GM11168 (cell line): ENCODE measurements at regions not wholly inside any gene's neighbourhood (a gene's known extent, or its start where the extent isn't known, plus 50 kb on each side); places are given as distances from the start of the nearest gene placed in this dataset.

ENCODE experiments used
- in situ Hi-C: fragments of 300-500 bp; cut with MboI; formaldehyde crosslinking; loops from one replicate; pipeline ENCODE4 v1.12.0; 2022; ENCODE audit warnings: low sequenced_read_pairs; ENCODE audit not compliant: unreplicated experiment

DNA sequence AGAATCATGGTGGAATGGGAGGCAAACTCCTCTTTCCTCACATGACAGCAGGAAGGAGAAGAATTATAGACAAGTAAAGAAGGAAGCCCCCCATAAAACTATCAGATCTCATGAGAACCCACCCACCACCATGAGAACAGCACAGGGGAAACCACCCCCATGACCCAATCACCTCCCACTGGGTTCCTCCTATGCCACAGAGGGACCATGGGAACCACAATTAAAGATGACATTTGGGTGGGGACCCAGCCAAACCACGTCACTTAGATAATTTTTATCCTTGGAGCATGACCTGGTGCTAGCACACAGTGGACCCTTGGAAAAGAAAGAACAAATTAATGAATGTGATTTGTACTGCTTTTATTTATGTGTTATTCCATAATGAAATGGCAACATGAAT, 188.6 kb upstream of the NCKAP5 start:
- in situ Hi-C loops: no loop called here

- in situ Hi-C loops: no loop called here
These were observed 192.1 kb upstream of the NCKAP5 start for GRCh38 chr2:133760376-133760775.

- in situ Hi-C loops: no loop called here
These were observed 197.4 kb upstream of the NCKAP5 start for GRCh38 chr2:133765658-133766057.

DNA sequence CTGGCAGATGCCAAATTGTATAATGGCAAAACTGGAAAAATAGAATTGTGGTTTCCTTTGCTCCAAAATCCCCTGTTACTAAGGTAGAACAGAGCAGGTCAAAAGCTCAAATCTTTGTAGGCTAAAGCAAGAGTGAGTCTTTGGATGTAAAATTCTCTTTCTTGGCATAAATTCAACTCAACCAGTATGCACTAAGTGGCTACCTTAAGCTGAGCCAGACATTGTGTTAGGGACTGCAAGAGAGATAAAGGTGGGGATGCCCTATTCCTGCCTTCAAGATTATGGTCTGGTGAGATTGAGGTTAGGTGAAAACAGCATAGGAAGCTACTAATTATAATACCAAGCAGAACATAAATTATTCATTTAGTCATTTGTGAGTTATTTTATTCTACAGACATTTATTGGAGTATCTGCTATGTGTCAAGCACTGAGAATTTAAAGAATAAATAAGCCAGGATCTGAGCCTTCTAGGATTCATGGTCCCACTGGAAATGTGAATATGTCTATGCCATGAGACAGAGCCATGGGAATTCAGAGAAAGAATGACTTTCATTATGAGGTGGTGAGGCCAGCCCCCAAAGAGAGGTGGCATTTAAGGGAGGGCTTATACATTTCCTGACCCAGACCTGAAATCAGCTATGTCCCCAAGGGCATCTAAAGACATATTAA, 198.0 kb upstream of the NCKAP5 start:
- in situ Hi-C loops: no loop called here

- in situ Hi-C loops: no loop called here
These were observed 200.0 kb upstream of the NCKAP5 start for GRCh38 chr2:133768256-133768655.

GRCh38 chr2:133768658-133769435, 200.6 kb upstream of the NCKAP5 start:
- in situ Hi-C loops: no loop called here

- in situ Hi-C loops: no loop called here
These were observed 205.8 kb upstream of the NCKAP5 start for GRCh38 chr2:133773854-133774653.

- in situ Hi-C loops: no loop called here
These were observed 206.4 kb upstream of the NCKAP5 start for GRCh38 chr2:133774654-133775015.

DNA sequence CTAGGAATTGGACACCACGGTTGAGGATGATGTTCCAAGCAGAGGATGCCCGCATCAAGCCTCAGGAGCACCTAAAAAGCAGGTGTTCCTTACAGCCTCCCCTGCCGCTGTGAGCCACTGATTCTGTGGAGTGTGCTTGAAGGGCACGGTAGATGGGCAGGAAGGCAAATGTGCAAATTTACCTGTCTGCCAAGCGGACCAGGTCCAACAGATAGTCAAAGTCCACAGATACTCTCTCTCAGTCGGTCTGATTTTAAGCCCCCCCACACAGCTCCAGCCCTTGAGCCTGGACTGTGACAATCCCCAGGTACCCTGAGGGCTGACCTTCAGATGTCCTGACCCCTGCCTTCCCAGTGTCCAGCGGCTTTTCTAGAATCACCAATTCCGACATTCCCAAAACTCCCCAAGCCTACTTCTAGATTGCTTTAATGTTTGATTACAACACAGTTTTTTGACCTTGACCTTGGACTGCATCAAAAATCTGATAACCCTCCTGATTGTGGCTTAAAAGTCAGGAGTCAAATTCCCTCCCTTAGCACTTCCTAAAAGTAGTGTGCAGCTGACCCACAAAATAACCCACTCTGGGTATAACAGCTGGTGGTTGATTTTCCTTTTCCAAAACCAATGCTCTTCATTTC, 208.8 kb upstream of the NCKAP5 start:
- in situ Hi-C loops: no loop called here

DNA sequence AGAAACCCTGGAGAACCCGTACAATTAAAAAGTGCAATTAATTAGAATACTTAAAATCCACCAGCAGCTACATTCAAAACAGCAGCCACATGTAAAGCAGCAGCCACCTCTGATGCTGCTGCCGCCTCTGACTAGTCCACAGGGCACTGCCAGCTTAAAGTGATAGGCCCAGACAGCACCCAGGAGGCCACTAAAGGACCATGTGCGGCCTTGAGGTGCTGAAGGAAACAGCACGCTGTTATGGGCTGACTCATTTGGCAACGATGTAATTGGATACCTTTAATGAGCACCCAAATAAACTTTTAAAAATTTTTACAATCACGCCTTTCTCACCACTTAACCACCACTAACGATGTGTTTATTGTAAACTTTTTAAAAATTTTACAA, 209.3 kb upstream of the NCKAP5 start:
- in situ Hi-C loops: no loop called here

- in situ Hi-C loops: no loop called here
These were observed 212.1 kb upstream of the NCKAP5 start for GRCh38 chr2:133780099-133780996.

DNA sequence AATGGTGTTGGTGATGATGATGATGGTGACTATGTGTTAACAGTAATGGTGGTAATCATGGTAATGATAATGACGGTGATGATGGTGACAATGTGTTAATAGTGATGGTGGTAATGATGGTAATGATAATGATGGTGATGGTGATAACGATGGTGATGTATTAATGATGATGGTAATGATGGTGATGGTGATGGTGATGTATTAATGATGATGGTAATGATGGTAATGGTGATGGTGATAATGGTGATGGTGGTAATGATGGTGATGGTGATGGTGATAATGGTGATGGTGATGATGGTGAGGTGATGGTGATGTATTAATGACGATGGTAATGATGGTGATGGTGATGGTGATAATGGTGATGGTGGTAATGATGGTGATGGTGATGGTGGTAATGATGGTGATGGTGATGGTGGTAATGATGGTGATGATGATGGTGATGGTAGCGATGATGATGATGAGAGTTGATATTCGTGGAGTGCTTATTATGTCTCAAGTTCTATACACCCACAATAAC, 212.8 kb upstream of the NCKAP5 start:
- in situ Hi-C loops: no loop called here

GRCh38 chr2:133787207-133787606, 218.9 kb upstream of the NCKAP5 start:
- in situ Hi-C loops: no loop called here

GRCh38 chr2:133787651-133788050, 219.4 kb upstream of the NCKAP5 start:
- in situ Hi-C loops: no loop called here

- in situ Hi-C loops: no loop called here
These were observed 220.1 kb upstream of the NCKAP5 start for GRCh38 chr2:133788386-133788785.

DNA sequence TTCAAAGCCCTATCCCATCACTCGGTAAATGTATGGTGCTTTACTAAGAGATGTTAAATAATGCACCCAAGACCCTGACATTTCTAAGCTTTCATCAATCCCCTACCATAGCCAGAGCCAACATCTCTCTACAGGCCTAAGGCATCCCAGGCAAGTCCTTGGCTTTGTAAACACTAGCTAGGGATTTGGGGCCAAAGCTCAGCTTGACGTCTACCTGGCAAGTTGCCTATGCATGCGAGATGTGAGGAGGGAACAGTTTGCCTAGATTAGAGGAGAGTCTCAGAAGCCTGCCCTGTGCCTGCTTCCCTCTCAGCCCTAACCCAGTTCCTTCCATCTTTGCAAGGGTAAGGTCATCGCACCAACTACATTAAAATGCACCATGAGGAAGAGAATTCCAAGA, 221.5 kb upstream of the NCKAP5 start:
- in situ Hi-C loops: no loop called here

- in situ Hi-C loops: no loop called here
These were observed 222.4 kb upstream of the NCKAP5 start for GRCh38 chr2:133790711-133791110.

- in situ Hi-C loops: no loop called here
These were observed 222.9 kb upstream of the NCKAP5 start for GRCh38 chr2:133791191-133791590.

GRCh38 chr2:133792223-133792622, 224.0 kb upstream of the NCKAP5 start:
- in situ Hi-C loops: no loop called here

GRCh38 chr2:133794114-133794513, 225.9 kb upstream of the NCKAP5 start:
- in situ Hi-C loops: no loop called here
